Esophagus squamous epithelium (tissue), 4 donors: ENCODE measurements at regions not wholly inside any gene's neighbourhood (a gene's known extent, or its start where the extent isn't known, plus 50 kb on each side); places are given as distances from the start of the nearest gene placed in this dataset.

Experiments
- POLR2A ChIP-seq, 4 donors: fragments of 450-650 bp; IDR thresholded peaks; one replicate each; pipeline ENCODE4 v1.6.1; 2017; ENCODE audit warnings: antibody characterized with exemption in 4 of 4, mild to moderate bottlenecking in 4 of 4, moderate library complexity in 3 of 4
- TF ChIP-seq, protein P1 (sequence below), 6 experiments: fragments of 450-650 bp in 4 of 6; fragments of 200-600 bp in 2 of 6; sonication (generic) in 2 of 6; IDR thresholded peaks; one replicate each; pipeline ENCODE4 v1.5.1; 2016 to 2019; ENCODE audit warnings: antibody characterized with exemption in 6 of 6, mild to moderate bottlenecking in 4 of 6, moderate library complexity in 4 of 6

- TF ChIP-seq, protein P1, sequence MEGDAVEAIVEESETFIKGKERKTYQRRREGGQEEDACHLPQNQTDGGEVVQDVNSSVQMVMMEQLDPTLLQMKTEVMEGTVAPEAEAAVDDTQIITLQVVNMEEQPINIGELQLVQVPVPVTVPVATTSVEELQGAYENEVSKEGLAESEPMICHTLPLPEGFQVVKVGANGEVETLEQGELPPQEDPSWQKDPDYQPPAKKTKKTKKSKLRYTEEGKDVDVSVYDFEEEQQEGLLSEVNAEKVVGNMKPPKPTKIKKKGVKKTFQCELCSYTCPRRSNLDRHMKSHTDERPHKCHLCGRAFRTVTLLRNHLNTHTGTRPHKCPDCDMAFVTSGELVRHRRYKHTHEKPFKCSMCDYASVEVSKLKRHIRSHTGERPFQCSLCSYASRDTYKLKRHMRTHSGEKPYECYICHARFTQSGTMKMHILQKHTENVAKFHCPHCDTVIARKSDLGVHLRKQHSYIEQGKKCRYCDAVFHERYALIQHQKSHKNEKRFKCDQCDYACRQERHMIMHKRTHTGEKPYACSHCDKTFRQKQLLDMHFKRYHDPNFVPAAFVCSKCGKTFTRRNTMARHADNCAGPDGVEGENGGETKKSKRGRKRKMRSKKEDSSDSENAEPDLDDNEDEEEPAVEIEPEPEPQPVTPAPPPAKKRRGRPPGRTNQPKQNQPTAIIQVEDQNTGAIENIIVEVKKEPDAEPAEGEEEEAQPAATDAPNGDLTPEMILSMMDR (IDR thresholded peaks at IDR 0.05): no peak
- no peak for TF ChIP-seq POLR2A (IDR thresholded peaks at IDR 0.05)
These were observed 186.9 kb downstream of the PSMG1 start for GRCh38 chr21:38996355-38996754.
